ENCODE measurements at regions not wholly inside any gene's neighbourhood (a gene's known extent, or its start where the extent isn't known, plus 50 kb on each side); places are given as distances from the start of the nearest gene placed in this dataset.
A peak's percentile ranks its signal among the peaks of the same experiment; 100 is the strongest.
"Not testable (repeated sequence)": the region's sequence is repeated elsewhere in the genome, so short reads cannot be mapped to it uniquely, and the experiment has no call there.

- FAIRE-seq = not testable (repeated sequence)
Measured at GRCh38 chrX:153266140-153266539, 55.4 kb downstream of the PNMA6F start.

DNA sequence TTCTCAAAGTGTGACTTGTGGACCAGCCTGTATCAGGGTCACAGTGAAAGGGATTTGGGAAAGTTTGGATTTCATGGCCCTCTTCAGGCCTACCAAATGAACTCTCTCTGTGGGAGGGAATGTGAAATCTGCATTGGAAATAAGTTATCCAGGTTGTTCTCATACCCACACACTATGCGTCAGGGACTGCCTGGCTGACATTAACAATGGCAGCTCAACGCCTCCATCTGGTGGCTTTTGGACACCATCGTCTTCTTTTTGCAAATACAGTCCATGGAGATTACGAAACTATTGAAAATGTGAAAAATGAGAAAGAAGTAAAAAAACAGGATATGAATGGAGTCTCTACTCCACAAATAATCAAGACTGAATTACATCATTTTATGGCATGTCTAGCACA, 61.1 kb downstream of the PNMA6F start:
- not testable (repeated sequence) for FAIRE-seq

DNA sequence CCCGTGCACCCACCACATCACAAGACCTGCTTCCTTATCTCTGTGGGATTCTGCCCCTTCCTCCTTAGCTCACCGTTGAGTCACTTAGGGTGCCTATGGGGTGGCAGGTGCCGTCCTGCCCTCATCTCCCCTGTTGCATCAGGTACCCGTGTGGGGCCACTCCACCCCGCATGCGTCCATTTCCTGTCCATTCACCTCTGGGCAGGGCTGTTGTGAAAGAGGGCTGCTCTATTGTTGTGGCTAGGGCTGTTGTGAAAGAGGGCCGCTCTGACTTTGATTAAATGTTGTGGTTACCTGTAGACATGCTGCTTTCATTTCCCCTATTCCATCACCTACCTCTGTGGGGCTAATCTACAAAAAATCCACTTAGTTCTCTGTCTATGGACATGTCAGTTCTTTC, 68.3 kb downstream of the PNMA6F start:
- not testable (repeated sequence) for FAIRE-seq

GRCh38 chrX:153252378-153253129, 69.0 kb downstream of the PNMA6F start:
- FAIRE-seq = not testable (repeated sequence)

DNA sequence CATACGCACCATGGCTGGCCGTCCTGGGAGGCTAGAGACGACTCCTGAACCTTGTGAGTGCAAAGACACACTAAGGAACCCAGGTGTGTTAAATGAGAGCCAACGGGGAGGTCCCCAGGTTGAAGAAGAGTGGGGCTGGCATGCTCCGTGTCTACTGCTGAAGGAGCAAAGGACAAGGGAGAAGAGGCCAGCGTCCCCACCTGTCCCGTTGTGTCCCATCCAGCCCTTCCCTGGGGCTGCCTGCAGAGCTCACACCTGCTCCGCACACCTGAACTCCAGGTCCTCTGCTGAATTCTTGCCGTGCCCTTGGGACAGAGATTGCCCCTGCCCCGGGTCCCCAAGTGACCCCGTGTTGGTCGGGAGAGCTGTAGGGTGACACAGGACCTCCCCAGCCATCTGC, 69.6 kb downstream of the PNMA6F start:
- FAIRE-seq = not testable (repeated sequence)

DNA sequence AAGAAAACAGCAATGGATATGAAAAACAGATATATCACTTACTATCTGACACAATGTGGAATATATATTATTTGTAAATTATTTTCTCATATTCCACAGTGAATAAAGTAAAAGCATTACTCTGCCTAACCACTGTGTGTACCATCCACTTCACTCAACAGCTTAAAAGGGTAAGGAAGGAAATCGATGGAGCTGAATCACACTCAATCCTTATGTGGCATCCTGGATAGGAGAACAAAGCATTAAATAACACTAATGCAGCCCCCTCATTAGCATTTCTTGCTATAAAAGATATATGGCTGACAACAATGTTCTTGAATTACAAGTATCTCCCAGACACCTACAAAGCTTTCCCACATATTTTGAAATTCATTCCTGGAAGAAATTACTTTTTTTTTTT, 70.8 kb downstream of the PNMA6F start:
- peak; percentile 97 for FAIRE-seq

DNA sequence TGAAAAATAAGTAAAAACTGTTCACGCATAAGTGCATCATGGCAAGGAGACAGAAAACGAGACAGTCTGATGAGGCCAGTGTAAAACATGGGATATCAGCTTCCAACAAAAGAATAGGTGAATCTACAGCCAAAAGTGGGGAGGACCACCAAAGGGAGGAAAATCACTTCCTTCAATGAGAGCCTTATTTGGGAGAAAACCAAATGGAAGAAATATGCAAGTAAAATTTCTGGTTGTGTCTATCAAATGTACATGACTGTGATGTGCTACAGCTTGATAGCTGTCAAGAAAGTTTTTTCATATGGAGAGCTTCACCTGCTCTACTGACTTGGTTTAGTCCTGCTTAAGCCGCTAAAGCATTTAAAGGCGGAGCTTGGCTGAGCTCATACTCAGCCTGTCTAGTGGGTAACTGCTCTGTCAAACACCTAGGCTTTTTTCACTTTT, 66.2 kb downstream of the MAGEA1 start:
- FAIRE-seq = no peak

- no peak for FAIRE-seq
Measured at GRCh38 chrX:153244767-153245166, 65.7 kb downstream of the MAGEA1 start.

- no peak for FAIRE-seq
Measured at GRCh38 chrX:153238361-153238760, 59.3 kb downstream of the MAGEA1 start.

Measured in colon (tissue), 2 donors.